HUES64 (cell line): ENCODE measurements at regions not wholly inside any gene's neighbourhood (a gene's known extent, or its start where the extent isn't known, plus 50 kb on each side); places are given as distances from the start of the nearest gene placed in this dataset.

Experiments used
- H3K27ac ChIP-seq: 2 replicates; pipeline ENCODE4 v1.7.0; 2013; ENCODE audit warnings: low read depth, low read length, inconsistent platforms
- H3K27me3 ChIP-seq: 2 replicates; pipeline ENCODE4 v1.6.1; 2013; ENCODE audit warnings: mild to moderate bottlenecking, low read length; ENCODE audit not compliant: insufficient read depth
- H3K36me3 ChIP-seq: 2 replicates; pipeline ENCODE4 v1.6.1; 2013; ENCODE audit warnings: mild to moderate bottlenecking, low read length; ENCODE audit not compliant: insufficient read depth
- H3K4me1 ChIP-seq: 2 replicates; pipeline ENCODE4 v1.6.1; 2013; ENCODE audit warnings: mild to moderate bottlenecking, low read length, moderate library complexity; ENCODE audit not compliant: insufficient read depth
- H3K4me3 ChIP-seq: 2 replicates; pipeline ENCODE4 v1.5.1; 2013; ENCODE audit warnings: mild to moderate bottlenecking, low read length, moderate library complexity
- H3K9ac ChIP-seq: 2 replicates; pipeline ENCODE4 v1.6.1; 2013; ENCODE audit warnings: mild to moderate bottlenecking, low read depth, low read length
- H3K9me3 ChIP-seq: 2 replicates; pipeline ENCODE4 v1.6.1; 2013; ENCODE audit warnings: low read depth, low read length; ENCODE audit not compliant: insufficient read depth
- WGBS: fragments of 150-250, 120-280 bp; methylation state at CpG from one replicate; pipeline ENCODE4 v1.1.7; 2013; ENCODE audit warnings: missing lambda C conversion rate; 5-methylcytosine and 5-hydroxymethylcytosine counted together

- H3K36me3 ChIP-seq: no peaks in the 10 kb centered on the region
- no peak overlapping the region for H3K4me3 ChIP-seq
- WGBS: 63% methylated on average over 2 of the region's 3 CpGs
- no peak overlapping the region for H3K9ac ChIP-seq
- no peaks in the 10 kb centered on the region for H3K9me3 ChIP-seq
- H3K27me3 ChIP-seq: no peaks in the 10 kb centered on the region
- H3K4me1 ChIP-seq: peaks cover 7% of the 10 kb centered on the region; the same call in 1 of the 2 replicates
- H3K27ac ChIP-seq: no peak overlapping the region
Observed at GRCh38 chr11:109783014-109783413, 310.2 kb upstream of the ZC3H12C start.

GRCh38 chr11:109783840-109784239 is 309.4 kb upstream of the ZC3H12C start:
- Histone ChIP-seq H3K9me3 (no peaks in the 10 kb centered on the region), H3K4me1 (peaks cover 7% of the 10 kb centered on the region; the same call in 1 of the 2 replicates), H3K36me3 (no peaks in the 10 kb centered on the region), H3K27me3 (no peaks in the 10 kb centered on the region), H3K9ac (no peak overlapping the region), H3K27ac (no peak overlapping the region), H3K4me3 (no peak overlapping the region)
- 77% methylated on average over 3 of the region's 3 CpGs for WGBS

- Histone ChIP-seq H3K9me3 (no peaks in the 10 kb centered on the region), H3K4me3 (no peak overlapping the region), H3K4me1 (peaks cover 7% of the 10 kb centered on the region; the same call in 1 of the 2 replicates), H3K9ac (no peak overlapping the region), H3K27ac (no peak overlapping the region), H3K27me3 (no peaks in the 10 kb centered on the region), H3K36me3 (no peaks in the 10 kb centered on the region)
- 88% methylated on average over 2 of the region's 3 CpGs for WGBS
Observed at GRCh38 chr11:109784536-109784935, 308.7 kb upstream of the ZC3H12C start.

GRCh38 chr11:109785198-109785597 is 308.0 kb upstream of the ZC3H12C start:
- H3K9ac ChIP-seq: no peak overlapping the region

GRCh38 chr11:109785714-109786113 is 307.5 kb upstream of the ZC3H12C start:
- no peak overlapping the region for H3K9ac ChIP-seq
- no peaks in the 10 kb centered on the region for H3K9me3 ChIP-seq
- WGBS: 90% methylated on average over 4 of the region's 4 CpGs
- H3K27ac ChIP-seq: no peak overlapping the region
- H3K36me3 ChIP-seq: no peaks in the 10 kb centered on the region
- H3K4me3 ChIP-seq: no peak overlapping the region
- no peaks in the 10 kb centered on the region for H3K27me3 ChIP-seq
- H3K4me1 ChIP-seq: peaks cover 7% of the 10 kb centered on the region; the same call in 1 of the 2 replicates

More at GRCh38 chr11:109785198-109785597, 308.0 kb upstream of the ZC3H12C start:
- Histone ChIP-seq H3K4me3 (no peak overlapping the region), H3K4me1 (peaks cover 7% of the 10 kb centered on the region; the same call in 1 of the 2 replicates), H3K27ac (no peak overlapping the region), H3K27me3 (no peaks in the 10 kb centered on the region), H3K36me3 (no peaks in the 10 kb centered on the region), H3K9me3 (no peaks in the 10 kb centered on the region)
- WGBS: no CpG with 5 or more reads among the region's 1 CpG

- H3K9me3 ChIP-seq: no peaks in the 10 kb centered on the region
- H3K4me1 ChIP-seq: no peaks in the 10 kb centered on the region; the same call in 1 of the 2 replicates
- H3K9ac ChIP-seq: no peak overlapping the region
- H3K4me3 ChIP-seq: no peak overlapping the region
- 85% methylated on average over 6 of the region's 6 CpGs for WGBS
- no peak overlapping the region for H3K27ac ChIP-seq
- no peaks in the 10 kb centered on the region for H3K27me3 ChIP-seq
- no peaks in the 10 kb centered on the region for H3K36me3 ChIP-seq
Observed at GRCh38 chr11:109788948-109789490, 304.2 kb upstream of the ZC3H12C start.

- Histone ChIP-seq H3K36me3 (no peaks in the 10 kb centered on the region), H3K9ac (no peak overlapping the region), H3K4me1 (no peaks in the 10 kb centered on the region; the same call in 1 of the 2 replicates), H3K9me3 (no peaks in the 10 kb centered on the region), H3K27me3 (no peaks in the 10 kb centered on the region), H3K4me3 (no peak overlapping the region), H3K27ac (no peak overlapping the region)
- 91% methylated on average over 1 of the region's 1 CpG for WGBS
Observed at GRCh38 chr11:109789901-109790300, 303.3 kb upstream of the ZC3H12C start.

- Histone ChIP-seq H3K4me1 (no peaks in the 10 kb centered on the region), H3K36me3 (no peaks in the 10 kb centered on the region), H3K4me3 (no peak overlapping the region), H3K27me3 (no peaks in the 10 kb centered on the region), H3K9me3 (no peaks in the 10 kb centered on the region), H3K9ac (no peak overlapping the region), H3K27ac (no peak overlapping the region)
- 96% methylated on average over 2 of the region's 2 CpGs for WGBS
Observed at GRCh38 chr11:109791337-109791736, 301.9 kb upstream of the ZC3H12C start.

- H3K36me3 ChIP-seq: no peaks in the 10 kb centered on the region
Observed at GRCh38 chr11:109794501-109794900, 298.7 kb upstream of the ZC3H12C start.

GRCh38 chr11:109795234-109795633 is 298.0 kb upstream of the ZC3H12C start:
- no peaks in the 10 kb centered on the region for H3K4me1 ChIP-seq
- no peak overlapping the region for H3K27ac ChIP-seq
- 95% methylated on average over 4 of the region's 4 CpGs for WGBS
- no peak overlapping the region for H3K9ac ChIP-seq
- H3K36me3 ChIP-seq: no peaks in the 10 kb centered on the region
- H3K4me3 ChIP-seq: no peak overlapping the region
- no peaks in the 10 kb centered on the region for H3K9me3 ChIP-seq
- no peaks in the 10 kb centered on the region for H3K27me3 ChIP-seq

More at GRCh38 chr11:109794501-109794900, 298.7 kb upstream of the ZC3H12C start:
- WGBS: 91% methylated on average over 3 of the region's 3 CpGs
- no peaks in the 10 kb centered on the region for H3K4me1 ChIP-seq
- no peak overlapping the region for H3K4me3 ChIP-seq
- H3K9ac ChIP-seq: no peak overlapping the region
- no peak overlapping the region for H3K27ac ChIP-seq
- no peaks in the 10 kb centered on the region for H3K9me3 ChIP-seq
- no peaks in the 10 kb centered on the region for H3K27me3 ChIP-seq

GRCh38 chr11:109796253-109796652 is 296.9 kb upstream of the ZC3H12C start:
- no peaks in the 10 kb centered on the region for H3K27me3 ChIP-seq
- no peak overlapping the region for H3K9ac ChIP-seq
- H3K36me3 ChIP-seq: no peaks in the 10 kb centered on the region
- H3K27ac ChIP-seq: no peak overlapping the region
- H3K4me1 ChIP-seq: no peaks in the 10 kb centered on the region
- WGBS: 70% methylated on average over 2 of the region's 2 CpGs
- no peaks in the 10 kb centered on the region for H3K9me3 ChIP-seq
- H3K4me3 ChIP-seq: no peak overlapping the region

GRCh38 chr11:109798521-109798920 is 294.7 kb upstream of the ZC3H12C start:
- no peak overlapping the region for H3K4me3 ChIP-seq
- H3K27me3 ChIP-seq: no peaks in the 10 kb centered on the region
- no peaks in the 10 kb centered on the region for H3K9me3 ChIP-seq
- H3K36me3 ChIP-seq: no peaks in the 10 kb centered on the region
- no peak overlapping the region for H3K27ac ChIP-seq
- no peaks in the 10 kb centered on the region for H3K4me1 ChIP-seq
- no CpG with 5 or more reads among the region's 1 CpG for WGBS
- no peak overlapping the region for H3K9ac ChIP-seq
